Activated T-helper 1 cell treated with anti-CD3 and anti-CD28 coated beads, Interleukin-12 subunit alpha, Interleukin-12 subunit beta, Interleukin-2, Interleukin-4 antibody, amounts not matched to agents 30 ng/mL and 10 ng/mL and 1 ng/mL, durations not matched to agents 14 hours and 24 hours and 36 hours (primary cell): ENCODE measurements at regions not wholly inside any gene's neighbourhood (a gene's known extent, or its start where the extent isn't known, plus 50 kb on each side); places are given as distances from the start of the nearest gene placed in this dataset.
"Not testable (repeated sequence)": the region's sequence is repeated elsewhere in the genome, so short reads cannot be mapped to it uniquely, and the experiment has no call there.

Experiments
- DNase-seq: peaks from one replicate; pipeline ENCODE4 v3.0.0; 2021; ENCODE audit warnings: low spot score
- H3K27ac Mint-ChIP-seq: one replicate; pipeline ENCODE4 v1.8.0; 2021; ENCODE audit warnings: mild to moderate bottlenecking, mixed read lengths
- H3K27me3 Mint-ChIP-seq: one replicate; pipeline ENCODE4 v1.8.0; 2022; ENCODE audit warnings: mild to moderate bottlenecking, moderate library complexity, mixed read lengths; ENCODE audit not compliant: insufficient read depth
- H3K36me3 Mint-ChIP-seq: one replicate; pipeline ENCODE4 v1.8.0; 2021; ENCODE audit warnings: low read depth, mixed read lengths
- H3K4me1 Mint-ChIP-seq: one replicate; pipeline ENCODE4 v1.8.0; 2021; ENCODE audit warnings: low read depth, mixed read lengths
- H3K4me3 Mint-ChIP-seq: one replicate; pipeline ENCODE4 v1.8.0; 2021; ENCODE audit warnings: mild to moderate bottlenecking, moderate library complexity, mixed read lengths
- H3K9me3 Mint-ChIP-seq: one replicate; pipeline ENCODE4 v1.8.0; 2021; ENCODE audit warnings: mixed read lengths
- intact Hi-C: fragments of 100-400 bp; cut with micrococcal nuclease; formaldehyde crosslinking; loops from one replicate; pipeline ENCODE4 v1.15.1; 2024

- H3K27ac Mint-ChIP-seq, DNase-seq, H3K9me3 Mint-ChIP-seq, intact Hi-C loops, H3K4me1 Mint-ChIP-seq, H3K4me3 Mint-ChIP-seq, H3K27me3 Mint-ChIP-seq, H3K36me3 Mint-ChIP-seq: not testable (repeated sequence)
Observed at GRCh38 chrX:138962419-138962818, 250.9 kb upstream of the FGF13 start.

GRCh38 chrX:138954976-138955375 lies 243.5 kb upstream of the FGF13 start:
- intact Hi-C loops = no loop called here
- no peak for DNase-seq
- Mint-ChIP-seq H3K4me1 (no peaks in the 10 kb centered on the region), H3K27me3 (no peaks in the 10 kb centered on the region), H3K9me3 (no peaks in the 10 kb centered on the region), H3K4me3 (no peak overlapping the region), H3K27ac (no peak overlapping the region), H3K36me3 (no peaks in the 10 kb centered on the region)

GRCh38 chrX:138946926-138947325 lies 235.4 kb upstream of the FGF13 start:
- H3K36me3 Mint-ChIP-seq = no peaks in the 10 kb centered on the region
- no peak for DNase-seq
- no peaks in the 10 kb centered on the region for H3K27me3 Mint-ChIP-seq
- intact Hi-C loops = no loop called here
- no peaks in the 10 kb centered on the region for H3K9me3 Mint-ChIP-seq
- no peak overlapping the region for H3K27ac Mint-ChIP-seq
- no peak overlapping the region for H3K4me3 Mint-ChIP-seq
- no peaks in the 10 kb centered on the region for H3K4me1 Mint-ChIP-seq

GRCh38 chrX:138945219-138945618 lies 233.7 kb upstream of the FGF13 start:
- H3K9me3 Mint-ChIP-seq = no peaks in the 10 kb centered on the region
- no peak for DNase-seq
- H3K4me3 Mint-ChIP-seq = no peak overlapping the region
- no peaks in the 10 kb centered on the region for H3K4me1 Mint-ChIP-seq
- intact Hi-C loops = no loop called here
- no peaks in the 10 kb centered on the region for H3K36me3 Mint-ChIP-seq
- H3K27me3 Mint-ChIP-seq = no peaks in the 10 kb centered on the region
- H3K27ac Mint-ChIP-seq = no peak overlapping the region

- intact Hi-C loops = no loop called here
- no peaks in the 10 kb centered on the region for H3K4me1 Mint-ChIP-seq
- H3K27ac Mint-ChIP-seq = no peak overlapping the region
- no peak for DNase-seq
- no peaks in the 10 kb centered on the region for H3K27me3 Mint-ChIP-seq
- no peaks in the 10 kb centered on the region for H3K36me3 Mint-ChIP-seq
- no peak overlapping the region for H3K4me3 Mint-ChIP-seq
- H3K9me3 Mint-ChIP-seq = no peaks in the 10 kb centered on the region
Observed at GRCh38 chrX:138939038-138939437, 227.5 kb upstream of the FGF13 start.

GRCh38 chrX:138938003-138938402 lies 226.5 kb upstream of the FGF13 start:
- no peaks in the 10 kb centered on the region for H3K36me3 Mint-ChIP-seq
- H3K4me1 Mint-ChIP-seq = no peaks in the 10 kb centered on the region
- H3K27ac Mint-ChIP-seq = no peak overlapping the region
- intact Hi-C loops = no loop called here
- no peak for DNase-seq
- H3K27me3 Mint-ChIP-seq = no peaks in the 10 kb centered on the region
- H3K9me3 Mint-ChIP-seq = no peaks in the 10 kb centered on the region
- no peak overlapping the region for H3K4me3 Mint-ChIP-seq

- H3K27ac Mint-ChIP-seq = no peak overlapping the region
- H3K36me3 Mint-ChIP-seq = no peaks in the 10 kb centered on the region
- H3K4me3 Mint-ChIP-seq = no peak overlapping the region
- H3K27me3 Mint-ChIP-seq = no peaks in the 10 kb centered on the region
- intact Hi-C loops = no loop called here
- peaks cover 3% of the 10 kb centered on the region for H3K9me3 Mint-ChIP-seq
- no peaks in the 10 kb centered on the region for H3K4me1 Mint-ChIP-seq
- DNase-seq = no peak
Observed at GRCh38 chrX:138931212-138931611, 219.7 kb upstream of the FGF13 start.

- intact Hi-C loops = no loop called here
Observed at GRCh38 chrX:138930583-138930945, 219.0 kb upstream of the FGF13 start.

GRCh38 chrX:138929926-138930582 lies 218.5 kb upstream of the FGF13 start:
- H3K27me3 Mint-ChIP-seq = no peaks in the 10 kb centered on the region
- H3K27ac Mint-ChIP-seq = no peak overlapping the region
- peaks cover 3% of the 10 kb centered on the region for H3K9me3 Mint-ChIP-seq
- no peaks in the 10 kb centered on the region for H3K4me1 Mint-ChIP-seq
- intact Hi-C loops = no loop called here
- H3K36me3 Mint-ChIP-seq = no peaks in the 10 kb centered on the region
- no peak for DNase-seq
- no peak overlapping the region for H3K4me3 Mint-ChIP-seq

More at GRCh38 chrX:138930583-138930945, 219.0 kb upstream of the FGF13 start:
- Mint-ChIP-seq H3K9me3 (peaks cover 3% of the 10 kb centered on the region), H3K4me3 (no peak overlapping the region), H3K4me1 (no peaks in the 10 kb centered on the region), H3K27ac (no peak overlapping the region), H3K36me3 (no peaks in the 10 kb centered on the region), H3K27me3 (no peaks in the 10 kb centered on the region)
- DNase-seq = no peak

- no peaks in the 10 kb centered on the region for H3K27me3 Mint-ChIP-seq
- H3K9me3 Mint-ChIP-seq = peaks cover 3% of the 10 kb centered on the region
- intact Hi-C loops = no loop called here
- no peaks in the 10 kb centered on the region for H3K36me3 Mint-ChIP-seq
- H3K4me3 Mint-ChIP-seq = no peak overlapping the region
- H3K27ac Mint-ChIP-seq = no peak overlapping the region
- no peak for DNase-seq
- no peaks in the 10 kb centered on the region for H3K4me1 Mint-ChIP-seq
Observed at GRCh38 chrX:138928737-138929459, 217.4 kb upstream of the FGF13 start.

- intact Hi-C loops = no loop called here
- H3K9me3 Mint-ChIP-seq = peaks cover 3% of the 10 kb centered on the region
- H3K27me3 Mint-ChIP-seq = no peaks in the 10 kb centered on the region
- no peak for DNase-seq
- no peak overlapping the region for H3K27ac Mint-ChIP-seq
- no peaks in the 10 kb centered on the region for H3K4me1 Mint-ChIP-seq
- no peak overlapping the region for H3K4me3 Mint-ChIP-seq
- no peaks in the 10 kb centered on the region for H3K36me3 Mint-ChIP-seq
Observed at GRCh38 chrX:138925330-138925729, 213.8 kb upstream of the FGF13 start.

GRCh38 chrX:138923805-138924204 lies 212.3 kb upstream of the FGF13 start:
- Mint-ChIP-seq H3K4me1 (no peaks in the 10 kb centered on the region), H3K36me3 (no peaks in the 10 kb centered on the region), H3K27ac (no peak overlapping the region), H3K4me3 (no peak overlapping the region), H3K27me3 (no peaks in the 10 kb centered on the region), H3K9me3 (peaks cover 3% of the 10 kb centered on the region)
- no peak for DNase-seq
- intact Hi-C loops = no loop called here

- Mint-ChIP-seq H3K27me3 (no peaks in the 10 kb centered on the region), H3K27ac (no peak overlapping the region), H3K36me3 (no peaks in the 10 kb centered on the region), H3K9me3 (no peaks in the 10 kb centered on the region), H3K4me1 (no peaks in the 10 kb centered on the region), H3K4me3 (no peak overlapping the region)
- intact Hi-C loops = no loop called here
- no peak for DNase-seq
Observed at GRCh38 chrX:138921031-138921430, 209.5 kb upstream of the FGF13 start.

GRCh38 chrX:138917781-138918180 lies 206.3 kb upstream of the FGF13 start:
- H3K4me3 Mint-ChIP-seq = no peak overlapping the region
- intact Hi-C loops = no loop called here
- DNase-seq = no peak
- no peaks in the 10 kb centered on the region for H3K4me1 Mint-ChIP-seq
- H3K27ac Mint-ChIP-seq = no peak overlapping the region
- no peaks in the 10 kb centered on the region for H3K9me3 Mint-ChIP-seq
- H3K36me3 Mint-ChIP-seq = no peaks in the 10 kb centered on the region
- H3K27me3 Mint-ChIP-seq = no peaks in the 10 kb centered on the region
